Hippocampal formation (tissue), 2 donors: ENCODE measurements at regions not wholly inside any gene's neighbourhood (a gene's known extent, or its start where the extent isn't known, plus 50 kb on each side); places are given as distances from the start of the nearest gene placed in this dataset.
"Not testable (repeated sequence)": the region's sequence is repeated elsewhere in the genome, so short reads cannot be mapped to it uniquely, and the experiment has no call there.

Experiments used
- DNase-seq, 2 donors: peaks; one replicate each; lab custom pipeline; 2025; lab: John Stamatoyannopoulos, UW

- no peak for DNase-seq
These were observed 587.7 kb downstream of the CPS1 start for GRCh38 chr2:211144078-211144477.

GRCh38 chr2:211144974-211145665, 588.7 kb downstream of the CPS1 start:
- no peak for DNase-seq

GRCh38 chr2:211149731-211150130, 593.3 kb downstream of the CPS1 start:
- no peak for DNase-seq

- no peak for DNase-seq
These were observed 600.8 kb downstream of the CPS1 start for GRCh38 chr2:211157211-211157610.

GRCh38 chr2:211157856-211158463, 601.6 kb downstream of the CPS1 start:
- DNase-seq: peak; percentile 34 to 49

- no peak for DNase-seq
These were observed 603.6 kb downstream of the CPS1 start for GRCh38 chr2:211159972-211160371.

GRCh38 chr2:211161236-211161635, 604.8 kb downstream of the CPS1 start:
- DNase-seq: no peak

- DNase-seq: no peak
These were observed 606.5 kb downstream of the CPS1 start for GRCh38 chr2:211162911-211163310.

- DNase-seq: no peak
These were observed 614.4 kb downstream of the CPS1 start for GRCh38 chr2:211170843-211171242.

GRCh38 chr2:211174021-211174420, 617.6 kb downstream of the CPS1 start:
- no peak for DNase-seq

GRCh38 chr2:211174631-211175030, 618.2 kb downstream of the CPS1 start:
- no peak for DNase-seq

GRCh38 chr2:211175956-211176355, 619.6 kb downstream of the CPS1 start:
- no peak for DNase-seq

GRCh38 chr2:211176514-211177141, 620.2 kb downstream of the CPS1 start:
- DNase-seq: no peak

- no peak for DNase-seq
These were observed 625.2 kb downstream of the CPS1 start for GRCh38 chr2:211181626-211182025.

GRCh38 chr2:211187602-211188001, 631.2 kb downstream of the CPS1 start:
- no peak for DNase-seq

- no peak for DNase-seq
These were observed 647.6 kb downstream of the CPS1 start for GRCh38 chr2:211203986-211204385.

- DNase-seq: no peak
These were observed 648.1 kb downstream of the CPS1 start for GRCh38 chr2:211204456-211204855.

- no peak for DNase-seq
These were observed 648.5 kb downstream of the CPS1 start for GRCh38 chr2:211204902-211205301.

GRCh38 chr2:211205358-211205757, 649.0 kb downstream of the CPS1 start:
- no peak for DNase-seq

- DNase-seq: no peak
These were observed 649.4 kb downstream of the CPS1 start for GRCh38 chr2:211205836-211206235.

- no peak for DNase-seq
These were observed 659.8 kb downstream of the CPS1 start for GRCh38 chr2:211216221-211216620.

- DNase-seq: not testable (repeated sequence)
These were observed 663.1 kb downstream of the CPS1 start for GRCh38 chr2:211219548-211219947.

GRCh38 chr2:211225784-211226183, 669.4 kb downstream of the CPS1 start:
- no peak for DNase-seq
